B cell (primary cell): ENCODE measurements at regions not wholly inside any gene's neighbourhood (a gene's known extent, or its start where the extent isn't known, plus 50 kb on each side); places are given as distances from the start of the nearest gene placed in this dataset.

Experiments
- ATAC-seq: fragments of 200-7000 bp; cut with Tn5 transposase; one replicate; pipeline ENCODE4 v1.10.0; 2021; ENCODE audit warnings: low read depth, mild to moderate bottlenecking, moderate number of reproducible peaks, moderate library complexity
- CTCF ChIA-PET: fragments of 350-600 bp; sonication (Branson Sonifier 250); formaldehyde crosslinking; loops from one replicate; lab custom pipeline; 2021; ENCODE audit warnings: antibody characterized with exemption, inconsistent platforms; lab: Charles Lee
- POLR2A ChIA-PET: fragments of 350-600 bp; sonication (Branson Sonifier 250); formaldehyde crosslinking; loops from one replicate; lab custom pipeline; 2021; ENCODE audit warnings: antibody characterized with exemption; lab: Charles Lee
- DNase-seq: peaks from one replicate; pipeline ENCODE4 v3.0.0; 2013
- H2AFZ ChIP-seq: 2 replicates; pipeline ENCODE4 v1.6.1; 2012; ENCODE audit warnings: mild to moderate bottlenecking, low read depth, low read length; ENCODE audit not compliant: insufficient read depth, poor library complexity, severe bottlenecking
- H3K27ac ChIP-seq, 2 donors: 1 replicate in 1 of 2; 2 replicates in 1 of 2; pipeline ENCODE4 v1.5.1; 2012 to 2013; ENCODE audit warnings: low read length in 2 of 2, mild to moderate bottlenecking in 2 of 2, moderate library complexity in 1 of 2
- H3K27me3 ChIP-seq, 4 experiments: fragments of 200-600 bp in 1 of 4; sonication (generic) in 1 of 4; replicated peaks in 1 of 4; 1 replicate in 2 of 4; 2 replicates in 2 of 4; pipeline versions ENCODE4 v1.6.1 to v1.7.0; 2013 to 2016; ENCODE audit warnings: low read length in 3 of 4, mild to moderate bottlenecking in 2 of 4, mixed read lengths in 1 of 4, moderate library complexity in 1 of 4; ENCODE audit not compliant: insufficient read depth in 4 of 4, control insufficient read depth in 3 of 4; ENCODE audit errors: control extremely low read depth in 1 of 4
- H3K36me3 ChIP-seq, 2 experiments: replicated peaks in 1 of 2; 1 replicate in 1 of 2; 2 replicates in 1 of 2; pipeline versions ENCODE4 v1.6.1 to v1.7.1; 2013; ENCODE audit warnings: low read length in 1 of 2; ENCODE audit not compliant: insufficient read depth in 2 of 2, control insufficient read depth in 1 of 2; ENCODE audit errors: control extremely low read depth in 1 of 2, extremely low read depth in 1 of 2
- H3K4me1 ChIP-seq, 2 donors: fragments of 200-600 bp in 1 of 2; sonication (generic) in 1 of 2; 1 replicate in 1 of 2; 2 replicates in 1 of 2; pipeline versions ENCODE4 v1.5.1 to v1.6.1; 2013 to 2017; ENCODE audit warnings: low read length in 2 of 2; ENCODE audit not compliant: control insufficient read depth in 2 of 2, insufficient read depth in 2 of 2
- H3K4me2 ChIP-seq: replicated peaks from 2 replicates; pipeline ENCODE3; 2012; ENCODE audit warnings: mild to moderate bottlenecking, low read depth, low read length; ENCODE audit not compliant: poor library complexity, severe bottlenecking
- H3K4me3 ChIP-seq, 5 experiments: fragments of 200-600 bp in 1 of 5; sonication (generic) in 1 of 5; 1 replicate in 3 of 5; 2 replicates in 2 of 5; pipeline versions ENCODE4 v1.5.1 to v1.7.0; 2011 to 2016; ENCODE audit warnings: low read length in 4 of 5, mild to moderate bottlenecking in 4 of 5, low read depth in 2 of 5, control low read depth in 1 of 5, moderate library complexity in 1 of 5; ENCODE audit not compliant: insufficient read depth in 1 of 5; ENCODE audit errors: control extremely low read depth in 1 of 5, extremely low read depth in 1 of 5
- H3K79me2 ChIP-seq: fragments of 200-600 bp; sonication (generic); one replicate; pipeline ENCODE4 v1.6.0; 2016; ENCODE audit warnings: low read length; ENCODE audit not compliant: control insufficient read depth, insufficient read depth
- H3K9ac ChIP-seq: fragments of 200-600 bp; sonication (generic); 2 replicates; pipeline ENCODE4 v1.6.1; 2017; ENCODE audit warnings: mild to moderate bottlenecking, low read length, moderate library complexity
- H3K9me3 ChIP-seq, 3 donors: one replicate each; pipeline versions ENCODE4 v1.6.1 to v1.7.1; 2013; ENCODE audit warnings: low read length in 2 of 3; ENCODE audit not compliant: control insufficient read depth in 2 of 3, insufficient read depth in 1 of 3; ENCODE audit errors: control extremely low read depth in 1 of 3
- H4K20me1 ChIP-seq: 2 replicates; pipeline ENCODE4 v1.6.0; 2012; ENCODE audit warnings: mild to moderate bottlenecking, low read length; ENCODE audit not compliant: insufficient read depth, control insufficient read depth, poor library complexity, severe bottlenecking
- H3K27ac Mint-ChIP-seq: one replicate; pipeline ENCODE4 v1.8.0; 2021; ENCODE audit warnings: mixed read lengths
- H3K27me3 Mint-ChIP-seq: one replicate; pipeline ENCODE4 v1.8.0; 2021; ENCODE audit warnings: mixed read lengths
- H3K4me1 Mint-ChIP-seq: one replicate; pipeline ENCODE4 v1.8.0; 2021; ENCODE audit warnings: mixed read lengths
- H3K4me3 Mint-ChIP-seq: one replicate; pipeline ENCODE4 v1.8.0; 2021; ENCODE audit warnings: mixed read lengths
- H3K9me3 Mint-ChIP-seq: one replicate; pipeline ENCODE4 v1.8.0; 2022; ENCODE audit warnings: mixed read lengths; ENCODE audit not compliant: insufficient read depth
- EZH2 ChIP-seq: IDR thresholded peaks from 2 replicates; pipeline ENCODE4 v1.6.1; 2012; ENCODE audit warnings: borderline replicate concordance, low read depth, mild to moderate bottlenecking, moderate library complexity, low read length; ENCODE audit not compliant: insufficient read depth, poor library complexity, severe bottlenecking
- WGBS: methylation state at CpG from one replicate; pipeline ENCODE4 v1.1.5; 2013; ENCODE audit warnings: missing lambda C conversion rate; ENCODE audit not compliant: insufficient coverage; 5-methylcytosine and 5-hydroxymethylcytosine counted together
- intact Hi-C: fragments of 100-400 bp; cut with micrococcal nuclease; formaldehyde crosslinking; loops from one replicate; pipeline ENCODE4 v1.10.0; 2022
- TF ChIP-seq, protein P1 (sequence below): fragments of 200-600 bp; IDR thresholded peaks from one replicate; pipeline ENCODE4 v1.8.0; 2022; ENCODE audit warnings: antibody characterized with exemption, mild to moderate bottlenecking

GRCh38 chr7:108697254-108697653 lies 127.6 kb downstream of the DNAJB9 start:
- CTCF ChIA-PET = no interaction called here
- no peaks in the 10 kb centered on the region for H3K36me3 ChIP-seq

DNA sequence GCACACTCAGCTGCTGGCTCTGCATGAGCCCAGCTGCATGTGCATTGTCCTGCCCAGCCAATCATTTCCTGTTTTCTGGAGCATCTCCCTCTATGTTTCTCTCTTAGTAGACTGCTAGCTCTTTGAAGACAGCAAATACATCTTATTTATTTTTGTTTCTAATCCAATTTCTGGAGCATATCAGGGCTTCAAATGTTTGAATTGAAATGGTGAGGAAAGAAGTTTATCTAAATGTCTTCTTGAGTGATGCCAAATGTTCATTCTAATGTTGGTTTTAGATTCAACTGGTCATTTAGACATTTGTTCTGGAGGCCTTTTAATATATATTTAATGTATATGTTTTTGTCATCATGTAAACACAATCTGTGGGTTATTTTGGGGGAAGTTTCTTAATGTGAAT lies 141.9 kb downstream of the DNAJB9 start:
- H3K9me3 ChIP-seq = no peaks in the 10 kb centered on the region
- peaks cover 0 to 3% (median 0%) of the 10 kb centered on the region in 4 experiments for H3K27me3 ChIP-seq
- no peak overlapping the region for H3K9ac ChIP-seq
- no peaks in the 10 kb centered on the region for H3K79me2 ChIP-seq
- H3K27me3 Mint-ChIP-seq = peaks cover 19% of the 10 kb centered on the region
- H3K27ac Mint-ChIP-seq = no peak overlapping the region
- ATAC-seq (no peak), DNase-seq (no peak)
- H3K4me3 ChIP-seq = no peak overlapping the region
- ChIA-PET CTCF (no interaction called here), POLR2A (no interaction called here)
- intact Hi-C loops = no loop called here
- no peaks in the 10 kb centered on the region for H3K4me1 Mint-ChIP-seq
- H3K4me1 ChIP-seq = no peaks in the 10 kb centered on the region
- H2AFZ ChIP-seq = no peak overlapping the region
- no peaks in the 10 kb centered on the region for H4K20me1 ChIP-seq
- no peak overlapping the region for H3K4me2 ChIP-seq
- TF ChIP-seq EZH2 = no peak
- TF ChIP-seq, protein P1, sequence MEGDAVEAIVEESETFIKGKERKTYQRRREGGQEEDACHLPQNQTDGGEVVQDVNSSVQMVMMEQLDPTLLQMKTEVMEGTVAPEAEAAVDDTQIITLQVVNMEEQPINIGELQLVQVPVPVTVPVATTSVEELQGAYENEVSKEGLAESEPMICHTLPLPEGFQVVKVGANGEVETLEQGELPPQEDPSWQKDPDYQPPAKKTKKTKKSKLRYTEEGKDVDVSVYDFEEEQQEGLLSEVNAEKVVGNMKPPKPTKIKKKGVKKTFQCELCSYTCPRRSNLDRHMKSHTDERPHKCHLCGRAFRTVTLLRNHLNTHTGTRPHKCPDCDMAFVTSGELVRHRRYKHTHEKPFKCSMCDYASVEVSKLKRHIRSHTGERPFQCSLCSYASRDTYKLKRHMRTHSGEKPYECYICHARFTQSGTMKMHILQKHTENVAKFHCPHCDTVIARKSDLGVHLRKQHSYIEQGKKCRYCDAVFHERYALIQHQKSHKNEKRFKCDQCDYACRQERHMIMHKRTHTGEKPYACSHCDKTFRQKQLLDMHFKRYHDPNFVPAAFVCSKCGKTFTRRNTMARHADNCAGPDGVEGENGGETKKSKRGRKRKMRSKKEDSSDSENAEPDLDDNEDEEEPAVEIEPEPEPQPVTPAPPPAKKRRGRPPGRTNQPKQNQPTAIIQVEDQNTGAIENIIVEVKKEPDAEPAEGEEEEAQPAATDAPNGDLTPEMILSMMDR = no peak
- no peak overlapping the region for H3K27ac ChIP-seq
- no peaks in the 10 kb centered on the region for H3K36me3 ChIP-seq
- H3K9me3 Mint-ChIP-seq = no peaks in the 10 kb centered on the region
- H3K4me3 Mint-ChIP-seq = no peak overlapping the region

More at GRCh38 chr7:108697254-108697653, 127.6 kb downstream of the DNAJB9 start:
- POLR2A ChIA-PET = no interaction called here
- WGBS = no CpG with 5 or more reads among the region's 4 CpGs
- no peak overlapping the region for H3K9ac ChIP-seq
- intact Hi-C loops = no loop called here
- H3K27ac Mint-ChIP-seq = no peak overlapping the region
- H3K27me3 Mint-ChIP-seq = peaks cover 4% of the 10 kb centered on the region
- DNase-seq (no peak), ATAC-seq (no peak)
- no peaks in the 10 kb centered on the region for H4K20me1 ChIP-seq
- peaks cover 0 to 4% (median 0%) of the 10 kb centered on the region in 4 experiments for H3K27me3 ChIP-seq
- no peak overlapping the region for H3K4me3 ChIP-seq
- H3K4me1 ChIP-seq = no peaks in the 10 kb centered on the region
- H3K4me1 Mint-ChIP-seq = no peaks in the 10 kb centered on the region
- H2AFZ ChIP-seq = no peak overlapping the region
- no peaks in the 10 kb centered on the region for H3K9me3 ChIP-seq
- H3K4me2 ChIP-seq = no peak overlapping the region
- no peak for TF ChIP-seq EZH2
- TF ChIP-seq, protein P1 = no peak
- no peaks in the 10 kb centered on the region for H3K79me2 ChIP-seq
- no peak overlapping the region for H3K4me3 Mint-ChIP-seq
- H3K9me3 Mint-ChIP-seq = no peaks in the 10 kb centered on the region
- H3K27ac ChIP-seq = no peak overlapping the region
